ENCODE measurements at regions not wholly inside any gene's neighbourhood (a gene's known extent, or its start where the extent isn't known, plus 50 kb on each side); places are given as distances from the start of the nearest gene placed in this dataset.

DNA sequence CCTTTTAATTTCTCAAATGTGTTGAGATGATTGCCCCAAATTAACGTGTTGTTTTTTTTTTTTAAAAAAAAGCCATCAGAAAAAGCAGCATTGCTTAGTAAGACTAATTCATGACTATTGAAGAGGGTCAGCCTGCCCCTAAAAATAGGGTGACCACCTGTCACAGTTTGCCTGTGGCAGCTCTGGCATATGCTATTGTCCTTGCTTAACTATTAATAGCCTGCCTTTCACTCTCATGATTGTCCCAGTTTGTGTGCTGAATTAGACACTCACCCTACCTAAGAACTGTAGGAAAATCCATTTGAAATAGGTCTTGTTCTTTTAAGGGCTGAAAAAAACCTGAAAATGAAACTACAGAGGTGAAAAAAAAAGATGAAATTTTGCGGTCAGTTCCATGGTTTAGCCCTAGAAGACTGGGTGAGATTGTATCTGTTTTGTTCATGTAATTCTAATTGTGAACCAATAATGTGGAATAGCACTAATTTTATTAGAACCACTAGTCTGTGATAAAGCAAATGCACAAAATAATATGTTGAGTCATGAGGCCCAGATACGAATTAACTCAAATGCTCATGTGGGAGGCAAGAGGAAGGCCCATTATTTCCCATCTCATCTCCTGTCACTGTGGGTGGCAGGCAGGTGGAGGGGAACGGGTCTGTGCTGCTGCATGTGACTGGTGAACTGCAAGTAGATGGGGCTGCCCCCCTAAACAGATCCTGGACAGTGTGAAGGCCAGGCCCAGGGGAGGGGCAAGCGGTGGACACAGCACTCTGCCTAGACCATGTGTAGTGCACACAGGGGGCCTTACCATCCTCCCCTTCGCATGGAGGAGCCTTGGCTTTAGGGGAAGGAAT, 265.4 kb upstream of the NFE2L3 start:
- TF ChIP-seq, protein P1, sequence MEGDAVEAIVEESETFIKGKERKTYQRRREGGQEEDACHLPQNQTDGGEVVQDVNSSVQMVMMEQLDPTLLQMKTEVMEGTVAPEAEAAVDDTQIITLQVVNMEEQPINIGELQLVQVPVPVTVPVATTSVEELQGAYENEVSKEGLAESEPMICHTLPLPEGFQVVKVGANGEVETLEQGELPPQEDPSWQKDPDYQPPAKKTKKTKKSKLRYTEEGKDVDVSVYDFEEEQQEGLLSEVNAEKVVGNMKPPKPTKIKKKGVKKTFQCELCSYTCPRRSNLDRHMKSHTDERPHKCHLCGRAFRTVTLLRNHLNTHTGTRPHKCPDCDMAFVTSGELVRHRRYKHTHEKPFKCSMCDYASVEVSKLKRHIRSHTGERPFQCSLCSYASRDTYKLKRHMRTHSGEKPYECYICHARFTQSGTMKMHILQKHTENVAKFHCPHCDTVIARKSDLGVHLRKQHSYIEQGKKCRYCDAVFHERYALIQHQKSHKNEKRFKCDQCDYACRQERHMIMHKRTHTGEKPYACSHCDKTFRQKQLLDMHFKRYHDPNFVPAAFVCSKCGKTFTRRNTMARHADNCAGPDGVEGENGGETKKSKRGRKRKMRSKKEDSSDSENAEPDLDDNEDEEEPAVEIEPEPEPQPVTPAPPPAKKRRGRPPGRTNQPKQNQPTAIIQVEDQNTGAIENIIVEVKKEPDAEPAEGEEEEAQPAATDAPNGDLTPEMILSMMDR (conservative IDR thresholded peaks at IDR 0.05; ENCODE audit: low read length), result no peak
- no peak for TF ChIP-seq EZH2phosphoT487 (IDR thresholded peaks at IDR 0.05; ENCODE audit: borderline replicate concordance, low read depth, low read length)

Data from OCI-LY7 (cell line).